IMR-90 (cell line): ENCODE measurements at regions not wholly inside any gene's neighbourhood (a gene's known extent, or its start where the extent isn't known, plus 50 kb on each side); places are given as distances from the start of the nearest gene placed in this dataset.

Experiments used
- CTCF ChIP-seq: conservative IDR thresholded peaks from 2 replicates; pipeline ENCODE4 v1.5.1; 2012; ENCODE audit warnings: mild to moderate bottlenecking, low read depth, low read length, improper control_type of control experiment
- RCOR1 ChIP-seq: IDR thresholded peaks from 2 replicates; pipeline ENCODE4 v1.6.1; 2012; ENCODE audit warnings: mild to moderate bottlenecking, low read length, improper control_type of control experiment; ENCODE audit not compliant: insufficient replicate concordance

GRCh38 chr1:29669912-29670311, 433.6 kb downstream of the PTPRU start:
- TF ChIP-seq CTCF (no peak), RCOR1 (no peak)
